ENCODE measurements at regions not wholly inside any gene's neighbourhood (a gene's known extent, or its start where the extent isn't known, plus 50 kb on each side); places are given as distances from the start of the nearest gene placed in this dataset.

GRCh38 chr14:97368049-97368448 is 570.9 kb downstream of the VRK1 start:
- DNase-seq: no peak

GRCh38 chr14:97368900-97369564 is 571.9 kb downstream of the VRK1 start:
- DNase-seq: no peak

GRCh38 chr14:97369901-97370300 is 572.7 kb downstream of the VRK1 start:
- DNase-seq: no peak

- no peak for DNase-seq
These were observed 579.1 kb downstream of the VRK1 start for GRCh38 chr14:97376310-97376709.

- no peak for DNase-seq
These were observed 580.4 kb downstream of the VRK1 start for GRCh38 chr14:97377550-97377949.

- peak; percentile 20 for DNase-seq
These were observed 581.9 kb downstream of the VRK1 start for GRCh38 chr14:97379091-97379531.

GRCh38 chr14:97380539-97380941 is 583.4 kb downstream of the VRK1 start:
- DNase-seq: peak; percentile 88

- peak; percentile 8 for DNase-seq
These were observed 584.1 kb downstream of the VRK1 start for GRCh38 chr14:97381309-97381708.

GRCh38 chr14:97382616-97383226 is 585.5 kb downstream of the VRK1 start:
- no peak for DNase-seq

- DNase-seq: no peak
These were observed 588.5 kb downstream of the VRK1 start for GRCh38 chr14:97385727-97386126.

GRCh38 chr14:97387252-97387874 is 590.2 kb downstream of the VRK1 start:
- no peak for DNase-seq

GRCh38 chr14:97388408-97388807 is 591.2 kb downstream of the VRK1 start:
- DNase-seq: no peak

- no peak for DNase-seq
These were observed 593.0 kb downstream of the VRK1 start for GRCh38 chr14:97390096-97390724.

GRCh38 chr14:97393244-97393643 is 596.1 kb downstream of the VRK1 start:
- no peak for DNase-seq

- no peak for DNase-seq
These were observed 597.9 kb downstream of the VRK1 start for GRCh38 chr14:97395068-97395467.

GRCh38 chr14:97401714-97402113 is 604.5 kb downstream of the VRK1 start:
- DNase-seq: no peak

- DNase-seq: no peak
These were observed 605.1 kb downstream of the VRK1 start for GRCh38 chr14:97402279-97402678.

GRCh38 chr14:97407701-97408407 is 610.7 kb downstream of the VRK1 start:
- no peak for DNase-seq

GRCh38 chr14:97408503-97408902 is 611.3 kb downstream of the VRK1 start:
- DNase-seq: no peak

GRCh38 chr14:97408937-97409815 is 612.0 kb downstream of the VRK1 start:
- DNase-seq: peak; percentile 67

- DNase-seq: no peak
These were observed 613.8 kb downstream of the VRK1 start for GRCh38 chr14:97410667-97411620.

All from activated CD4-positive, alpha-beta T cell treated with anti-CD3 and anti-CD28 coated beads for 48 hours (primary cell).